ENCODE measurements at regions not wholly inside any gene's neighbourhood (a gene's known extent, or its start where the extent isn't known, plus 50 kb on each side); places are given as distances from the start of the nearest gene placed in this dataset.

DNA sequence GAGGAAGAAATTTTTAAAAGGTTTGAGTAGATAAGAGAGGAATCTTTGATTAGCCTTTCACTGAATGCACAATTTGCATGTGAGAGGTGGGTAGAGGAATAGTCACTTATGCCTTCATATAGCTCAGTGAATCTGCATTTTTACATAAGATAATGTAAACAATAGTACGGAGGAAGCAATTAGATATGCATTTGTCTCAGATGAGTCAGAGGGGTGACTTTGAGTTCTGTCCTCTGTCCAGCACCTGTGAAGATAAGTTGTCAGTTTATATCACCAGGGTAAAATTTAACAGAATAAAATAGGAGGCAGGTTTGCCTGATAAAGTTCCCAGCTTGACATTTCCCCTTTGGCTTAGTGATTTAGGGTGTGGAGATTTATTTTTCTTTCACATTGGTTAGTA, 841.9 kb downstream of the PCDH18 start:
- H3K4me3 ChIP-seq (ENCODE audit: control insufficient read depth, low read depth, low read length): no peak overlapping the region
- DNase-seq (ENCODE audit: low read depth): no peak
- TF ChIP-seq, protein P1, sequence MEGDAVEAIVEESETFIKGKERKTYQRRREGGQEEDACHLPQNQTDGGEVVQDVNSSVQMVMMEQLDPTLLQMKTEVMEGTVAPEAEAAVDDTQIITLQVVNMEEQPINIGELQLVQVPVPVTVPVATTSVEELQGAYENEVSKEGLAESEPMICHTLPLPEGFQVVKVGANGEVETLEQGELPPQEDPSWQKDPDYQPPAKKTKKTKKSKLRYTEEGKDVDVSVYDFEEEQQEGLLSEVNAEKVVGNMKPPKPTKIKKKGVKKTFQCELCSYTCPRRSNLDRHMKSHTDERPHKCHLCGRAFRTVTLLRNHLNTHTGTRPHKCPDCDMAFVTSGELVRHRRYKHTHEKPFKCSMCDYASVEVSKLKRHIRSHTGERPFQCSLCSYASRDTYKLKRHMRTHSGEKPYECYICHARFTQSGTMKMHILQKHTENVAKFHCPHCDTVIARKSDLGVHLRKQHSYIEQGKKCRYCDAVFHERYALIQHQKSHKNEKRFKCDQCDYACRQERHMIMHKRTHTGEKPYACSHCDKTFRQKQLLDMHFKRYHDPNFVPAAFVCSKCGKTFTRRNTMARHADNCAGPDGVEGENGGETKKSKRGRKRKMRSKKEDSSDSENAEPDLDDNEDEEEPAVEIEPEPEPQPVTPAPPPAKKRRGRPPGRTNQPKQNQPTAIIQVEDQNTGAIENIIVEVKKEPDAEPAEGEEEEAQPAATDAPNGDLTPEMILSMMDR (IDR thresholded peaks at IDR 0.05; ENCODE audit: control insufficient read depth, insufficient read depth, low read depth, low read length, missing control alignments): no peak

- TF ChIP-seq, protein P1 (IDR thresholded peaks at IDR 0.05; ENCODE audit: control insufficient read depth, insufficient read depth, low read depth, low read length, missing control alignments): no peak
- no peak for DNase-seq (ENCODE audit: low read depth)
- no peak overlapping the region for H3K4me3 ChIP-seq (ENCODE audit: control insufficient read depth, low read depth, low read length)
These were observed 844.7 kb downstream of the PCDH18 start for GRCh38 chr4:136687596-136687995.

GRCh38 chr4:136687118-136687517, 845.2 kb downstream of the PCDH18 start:
- TF ChIP-seq, protein P1 (IDR thresholded peaks at IDR 0.05; ENCODE audit: control insufficient read depth, insufficient read depth, low read depth, low read length, missing control alignments): no peak
- no peak for DNase-seq (ENCODE audit: low read depth)
- no peak overlapping the region for H3K4me3 ChIP-seq (ENCODE audit: control insufficient read depth, low read depth, low read length)

DNA sequence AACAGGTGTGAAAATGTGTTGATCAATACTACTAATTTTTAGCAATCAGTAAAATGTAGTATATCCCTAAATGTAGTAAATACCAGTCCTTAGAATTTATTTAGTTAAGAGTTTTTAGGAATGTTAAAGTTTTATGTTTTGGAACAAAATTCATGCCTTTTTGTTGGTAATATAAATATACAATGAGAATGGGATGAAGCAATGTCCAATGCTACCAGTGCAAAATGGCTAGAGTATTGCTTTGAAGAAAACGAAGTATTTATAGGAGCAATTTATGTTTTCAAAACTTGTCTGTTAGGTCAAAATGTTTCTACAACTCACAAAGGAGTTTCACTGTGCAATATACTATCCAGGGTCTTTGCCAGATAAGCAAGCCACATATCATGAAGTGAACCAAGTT, 851.5 kb downstream of the PCDH18 start:
- no peak for DNase-seq (ENCODE audit: low read depth)
- no peak overlapping the region for H3K4me3 ChIP-seq (ENCODE audit: control insufficient read depth, low read depth, low read length)
- TF ChIP-seq, protein P1 (IDR thresholded peaks at IDR 0.05; ENCODE audit: control insufficient read depth, insufficient read depth, low read depth, low read length, missing control alignments): no peak

DNA sequence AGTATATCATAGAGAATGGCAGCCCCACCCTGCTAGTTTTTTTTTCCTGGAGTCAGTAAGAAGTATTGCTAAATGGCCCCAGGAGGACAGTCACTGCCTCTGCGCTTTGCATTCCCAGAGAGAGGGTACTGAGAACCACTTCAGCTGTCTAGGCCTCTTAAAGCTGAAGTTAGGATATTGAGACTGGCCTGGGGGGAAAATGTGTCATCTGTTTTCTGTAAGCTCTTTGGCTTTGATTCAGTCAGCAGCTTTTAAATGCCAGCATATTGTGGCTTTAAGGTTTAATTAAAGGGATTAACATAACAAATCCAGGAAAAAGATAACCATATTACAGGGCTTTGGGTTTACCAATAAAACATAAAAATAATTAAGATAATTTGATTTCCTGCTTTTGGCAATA, 852.0 kb downstream of the PCDH18 start:
- no peak for DNase-seq (ENCODE audit: low read depth)
- TF ChIP-seq, protein P1 (IDR thresholded peaks at IDR 0.05; ENCODE audit: control insufficient read depth, insufficient read depth, low read depth, low read length, missing control alignments): no peak

GRCh38 chr4:136670265-136670664, 862.0 kb downstream of the PCDH18 start:
- TF ChIP-seq, protein P1 (IDR thresholded peaks at IDR 0.05; ENCODE audit: control insufficient read depth, insufficient read depth, low read depth, low read length, missing control alignments): no peak
- H3K4me3 ChIP-seq (ENCODE audit: control insufficient read depth, low read depth, low read length): no peak overlapping the region
- DNase-seq (ENCODE audit: low read depth): no peak

More for the DNA sequence above, 852.0 kb downstream of the PCDH18 start:
- H3K4me3 ChIP-seq (ENCODE audit: control insufficient read depth, low read depth, low read length): no peak overlapping the region

GRCh38 chr4:136664988-136665387, 867.3 kb downstream of the PCDH18 start:
- DNase-seq (ENCODE audit: low read depth): no peak
- TF ChIP-seq, protein P1 (IDR thresholded peaks at IDR 0.05; ENCODE audit: control insufficient read depth, insufficient read depth, low read depth, low read length, missing control alignments): no peak
- no peak overlapping the region for H3K4me3 ChIP-seq (ENCODE audit: control insufficient read depth, low read depth, low read length)
